A549 (cell line): ENCODE measurements at regions not wholly inside any gene's neighbourhood (a gene's known extent, or its start where the extent isn't known, plus 50 kb on each side); places are given as distances from the start of the nearest gene placed in this dataset.

Source experiments
- ATAC-seq, 2 experiments: fragments of 200-7000 bp in 1 of 2; fragments of >200 bp in 1 of 2; cut with Nextera tagmentation in 1 of 2; cut with Tn5 transposase in 1 of 2; 3 replicates each; pipeline versions ENCODE4 v1.8.0 to v1.9.1; 2018 to 2020; ENCODE audit warnings: mild to moderate bottlenecking in 1 of 2, moderate library complexity in 1 of 2
- CTCF ChIA-PET: fragments of 300-600 bp; sonication (Branson Sonifier 250); formaldehyde crosslinking; extraction: SDS; loops from one replicate; lab custom pipeline; 2021; ENCODE audit warnings: antibody characterized with exemption, inconsistent platforms; lab: Yijun Ruan, JAX
- POLR2A ChIA-PET: fragments of 350-600 bp; formaldehyde crosslinking; extraction: SDS; loops from one replicate; lab custom pipeline; 2021; ENCODE audit warnings: antibody characterized with exemption, inconsistent platforms; lab: Yijun Ruan, JAX
- DNase-seq, 2 experiments: peaks; one replicate each; pipeline versions ENCODE4 v3.0.0 to v3.0.0-alpha.2; 2011 to 2016; ENCODE audit warnings: low read depth in 1 of 2, low spot score in 1 of 2
- FAIRE-seq: peaks from 2 replicates; lab custom pipeline; 2011; peaks lifted over from hg19 to GRCh38; lab: Jason Lieb, UNC
- H3K27ac ChIP-seq, 2 experiments: fragments of >200 bp; sonication (Bioruptor Twin); formaldehyde crosslinking; 3 replicates each; pipeline ENCODE4 v1.5.1; 2016 to 2017
- H3K4me1 ChIP-seq: fragments of >200 bp; sonication (Bioruptor Twin); formaldehyde crosslinking; 3 replicates; pipeline ENCODE4 v1.6.1; 2016
- H3K4me2 ChIP-seq: fragments of >200 bp; sonication (Bioruptor Twin); formaldehyde crosslinking; 3 replicates; pipeline ENCODE4 v1.6.1; 2016
- H3K4me3 ChIP-seq: fragments of >200 bp; sonication (Bioruptor Twin); formaldehyde crosslinking; 3 replicates; pipeline ENCODE4 v1.5.1; 2016
- H3K9me3 ChIP-seq: fragments of >200 bp; sonication (Bioruptor Twin); formaldehyde crosslinking; 3 replicates; pipeline ENCODE4 v1.6.1; 2016
- BHLHE40 ChIP-seq: IDR thresholded peaks from 2 replicates; pipeline ENCODE4 v1.6.1; 2012; ENCODE audit warnings: low read depth, low read length, inconsistent platforms
- CEBPB ChIP-seq, 2 experiments: fragments of >200 bp in 1 of 2; sonication (Bioruptor Twin) in 1 of 2; formaldehyde crosslinking in 1 of 2; IDR thresholded peaks; 2 replicates each; pipeline ENCODE4 v1.6.1; 2012 to 2016
- CHD2 ChIP-seq: fragments of 150-350 bp; IDR thresholded peaks from 2 replicates; pipeline ENCODE4 v1.6.1; 2014; ENCODE audit warnings: low read length; ENCODE audit not compliant: partially characterized antibody
- E2F6 ChIP-seq: IDR thresholded peaks from 2 replicates; pipeline ENCODE4 v1.6.1; 2012; ENCODE audit warnings: low read depth, borderline replicate concordance
- HDAC2 ChIP-seq: fragments of 200-600 bp; sonication (generic); IDR thresholded peaks from 2 replicates; pipeline ENCODE4 v1.6.1; 2016
- HOXA7 ChIP-seq: fragments of 250-450 bp; sonication (Bioruptor Pico); IDR thresholded peaks from 2 replicates; pipeline ENCODE4 v1.5.0; 2020; ENCODE audit warnings: mild to moderate bottlenecking, moderate library complexity
- JUN ChIP-seq, 2 experiments: fragments of >200 bp; sonication (Bioruptor Twin); formaldehyde crosslinking; IDR thresholded peaks; 2 replicates in 1 of 2; 3 replicates in 1 of 2; pipeline ENCODE4 v1.6.1; 2016 to 2017
- MAFK ChIP-seq: fragments of 450-650 bp; IDR thresholded peaks from 2 replicates; pipeline ENCODE4 v1.6.1; 2014; ENCODE audit not compliant: partially characterized antibody
- MYC ChIP-seq: IDR thresholded peaks from 2 replicates; pipeline ENCODE4 v1.6.1; 2012; ENCODE audit warnings: mild to moderate bottlenecking, inconsistent platforms, low read length, improper control_type of control experiment, borderline replicate concordance
- NFE2L2 ChIP-seq: fragments of 150-350 bp; conservative IDR thresholded peaks from 2 replicates; pipeline ENCODE4 v1.6.1; 2014; ENCODE audit warnings: low read length
- NPAS2 ChIP-seq: fragments of 250-450 bp; sonication (Bioruptor Pico); IDR thresholded peaks from 2 replicates; pipeline ENCODE4 v1.8.0; 2022; ENCODE audit warnings: mild to moderate bottlenecking, moderate library complexity, borderline replicate concordance
- POLR2AphosphoS2 ChIP-seq: conservative IDR thresholded peaks from 2 replicates; pipeline ENCODE4 v1.6.1; 2012; ENCODE audit warnings: low read length, improper control_type of control experiment, inconsistent platforms
- RAD21 ChIP-seq, 2 experiments: fragments of >200 bp in 1 of 2; sonication (Bioruptor Twin) in 1 of 2; formaldehyde crosslinking in 1 of 2; IDR thresholded peaks in 1 of 2; conservative IDR thresholded peaks in 1 of 2; 2 replicates in 1 of 2; 3 replicates in 1 of 2; pipeline ENCODE4 v1.6.1; 2012 to 2018; ENCODE audit warnings: inconsistent platforms in 1 of 2
- RFX5 ChIP-seq: fragments of 450-650 bp; IDR thresholded peaks from 2 replicates; pipeline ENCODE4 v1.7.1; 2014; ENCODE audit warnings: antibody characterized with exemption, mild to moderate bottlenecking, moderate library complexity
- RNF2 ChIP-seq: fragments of 200-600 bp; sonication (generic); IDR thresholded peaks from 2 replicates; pipeline ENCODE4 v1.6.1; 2016; ENCODE audit warnings: low read depth, mild to moderate bottlenecking, antibody characterized with exemption, moderate library complexity, borderline replicate concordance
- SMC3 ChIP-seq: fragments of >200 bp; sonication (Bioruptor Twin); formaldehyde crosslinking; IDR thresholded peaks from 3 replicates; pipeline ENCODE4 v1.6.1; 2018; ENCODE audit warnings: inconsistent platforms
- SREBF2 ChIP-seq: fragments of 450-650 bp; IDR thresholded peaks from 2 replicates; pipeline ENCODE4 v1.6.1; 2014; ENCODE audit warnings: mild to moderate bottlenecking, moderate library complexity
- TP53 ChIP-seq: fragments of 250-450 bp; sonication (Bioruptor Pico); IDR thresholded peaks from 2 replicates; pipeline ENCODE4 v1.5.0; 2021; ENCODE audit warnings: mild to moderate bottlenecking, moderate library complexity
- ZC3H11A ChIP-seq: fragments of 450-650 bp; IDR thresholded peaks from 2 replicates; pipeline ENCODE4 v1.6.1; 2014; ENCODE audit warnings: antibody characterized with exemption, mild to moderate bottlenecking
- ZFP36 ChIP-seq: fragments of 450-650 bp; IDR thresholded peaks from 2 replicates; pipeline ENCODE4 v1.6.1; 2014; ENCODE audit warnings: borderline replicate concordance; ENCODE audit not compliant: partially characterized antibody
- ZNF302 ChIP-seq: fragments of 250-450 bp; sonication (Bioruptor Pico); IDR thresholded peaks from 2 replicates; pipeline ENCODE4 v1.9.0; 2021; ENCODE audit warnings: inconsistent platforms, mild to moderate bottlenecking, moderate library complexity
- ZSCAN20 ChIP-seq: fragments of 250-450 bp; sonication (Bioruptor Pico); IDR thresholded peaks from 2 replicates; pipeline ENCODE4 v1.8.0; 2022; ENCODE audit warnings: mild to moderate bottlenecking, moderate library complexity
- WGBS: methylation state at CpG from one replicate; pipeline ENCODE4 v1.1.6; 2017; ENCODE audit errors: missing lambda C conversion rate; 5-methylcytosine and 5-hydroxymethylcytosine counted together
- TF ChIP-seq, protein P1 (sequence below): IDR thresholded peaks from 2 replicates; pipeline ENCODE4 v1.6.1; 2012

DNA sequence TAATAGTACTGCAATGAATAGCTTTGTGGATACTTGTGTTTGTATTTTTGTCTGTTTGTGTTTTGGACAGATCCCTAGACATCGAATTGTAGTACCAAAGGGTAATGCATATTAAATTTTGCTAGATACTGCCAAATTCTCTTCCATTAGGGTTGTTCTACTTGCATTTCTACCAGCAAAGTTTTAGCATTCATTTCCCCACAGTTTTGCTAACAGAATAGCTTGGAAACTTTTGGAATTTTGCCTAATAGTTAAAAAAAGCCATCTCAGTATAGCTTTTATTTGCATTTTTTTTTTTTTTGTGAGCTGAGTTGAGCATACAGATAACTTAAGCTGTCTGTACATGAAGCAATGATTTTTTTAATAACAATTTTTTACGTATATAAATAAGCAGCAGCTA lies 1084.9 kb downstream of the ADGRL3 start:
- Histone ChIP-seq H3K9me3 (no peaks in the 10 kb centered on the region), H3K4me2 (no peak overlapping the region), H3K27ac (no peak overlapping the region), H3K4me3 (no peak overlapping the region)
- CTCF ChIA-PET, result no interaction called here
- TF ChIP-seq HOXA7 (CRISPR knock-in tag) (no peak), SREBF2 (no peak), MYC (no peak), MAFK (no peak)
- TF ChIP-seq, protein P1, sequence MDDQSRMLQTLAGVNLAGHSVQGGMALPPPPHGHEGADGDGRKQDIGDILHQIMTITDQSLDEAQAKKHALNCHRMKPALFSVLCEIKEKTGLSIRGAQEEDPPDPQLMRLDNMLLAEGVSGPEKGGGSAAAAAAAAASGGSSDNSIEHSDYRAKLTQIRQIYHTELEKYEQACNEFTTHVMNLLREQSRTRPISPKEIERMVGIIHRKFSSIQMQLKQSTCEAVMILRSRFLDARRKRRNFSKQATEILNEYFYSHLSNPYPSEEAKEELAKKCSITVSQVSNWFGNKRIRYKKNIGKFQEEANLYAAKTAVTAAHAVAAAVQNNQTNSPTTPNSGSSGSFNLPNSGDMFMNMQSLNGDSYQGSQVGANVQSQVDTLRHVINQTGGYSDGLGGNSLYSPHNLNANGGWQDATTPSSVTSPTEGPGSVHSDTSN, result no peak
- TF ChIP-seq, all 56 proteins: peak for 0
- POLR2A ChIA-PET, result no interaction called here
- H3K4me1 ChIP-seq, result no peaks in the 10 kb centered on the region
- ATAC-seq (no peak), FAIRE-seq (no peak), DNase-seq (no peak)
- WGBS, result 10% methylated on average over 2 of the region's 2 CpGs

DNA sequence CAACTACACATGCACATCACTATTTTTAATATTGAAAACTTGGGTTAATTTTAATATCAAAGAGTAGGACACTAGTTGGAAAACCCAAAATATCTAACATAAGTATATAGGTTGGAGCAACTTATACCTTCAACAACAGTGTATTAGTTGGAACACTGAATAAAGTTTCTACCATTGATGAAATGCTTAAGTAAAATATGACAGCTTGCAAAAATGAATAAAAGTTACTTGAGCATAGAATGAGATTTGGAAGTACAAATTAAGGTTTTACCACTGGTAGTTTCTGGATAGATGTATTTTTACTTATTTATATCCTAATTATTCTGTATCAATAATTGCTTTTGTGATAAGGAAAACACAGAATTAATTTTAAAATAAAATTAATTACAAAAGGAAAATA lies 1079.6 kb downstream of the ADGRL3 start:
- no peak overlapping the region for H3K4me2 ChIP-seq
- no peak for ATAC-seq
- POLR2A ChIA-PET, result no interaction called here
- no peak for DNase-seq
- H3K4me3 ChIP-seq, result no peak overlapping the region
- TF ChIP-seq RNF2, result no peak
- TF ChIP-seq MAFK, result peak; percentile 15
- CTCF ChIA-PET, result no interaction called here
- H3K9me3 ChIP-seq, result no peaks in the 10 kb centered on the region
- no peak overlapping the region for H3K27ac ChIP-seq
- FAIRE-seq, result no peak
- no peaks in the 10 kb centered on the region for H3K4me1 ChIP-seq

DNA sequence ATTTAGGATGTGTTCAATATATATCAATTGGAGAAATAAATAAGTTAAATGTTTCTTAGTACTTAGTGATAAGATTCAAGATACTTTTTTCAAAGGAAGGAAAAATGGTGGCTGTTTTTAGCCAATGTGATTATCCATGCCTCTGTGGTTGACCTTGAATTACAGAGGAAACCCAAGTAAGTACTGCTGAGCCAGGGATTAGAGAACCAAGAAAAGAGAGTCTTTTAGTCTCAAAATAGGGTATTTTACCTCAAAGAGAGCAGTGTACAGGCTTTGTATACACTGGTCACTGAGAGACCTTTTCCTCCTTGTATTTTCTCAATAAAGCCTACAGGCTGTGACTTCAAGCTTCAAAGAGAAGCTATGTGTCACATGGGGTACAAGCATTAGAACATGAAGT lies 1075.3 kb downstream of the ADGRL3 start:
- TF ChIP-seq NPAS2 (CRISPR knock-in tag) (no peak), TP53 (CRISPR knock-in tag) (no peak)
- TF ChIP-seq, all 56 proteins: peak for 0
- DNase-seq (no peak), FAIRE-seq (no peak), ATAC-seq (no peak)
- H3K4me1 ChIP-seq, result no peaks in the 10 kb centered on the region
- POLR2A ChIA-PET, result no interaction called here
- no peak overlapping the region for H3K27ac ChIP-seq
- CTCF ChIA-PET, result no interaction called here
- no peak overlapping the region for H3K4me2 ChIP-seq
- no peaks in the 10 kb centered on the region for H3K9me3 ChIP-seq
- no peak overlapping the region for H3K4me3 ChIP-seq

- FAIRE-seq (no peak), DNase-seq (no peak), ATAC-seq (no peak)
- Histone ChIP-seq H3K4me3 (no peak overlapping the region), H3K4me1 (no peaks in the 10 kb centered on the region), H3K4me2 (no peak overlapping the region), H3K9me3 (no peaks in the 10 kb centered on the region), H3K27ac (no peak overlapping the region)
- TF ChIP-seq TP53 (CRISPR knock-in tag) (no peak), HDAC2 (no peak), NFE2L2 (no peak), ZFP36 (no peak), POLR2AphosphoS2 (no peak), CHD2 (no peak), RFX5 (no peak)
- TF ChIP-seq, protein P1, result no peak
- 0% methylated on average over 1 of the region's 1 CpG for WGBS
- ChIA-PET POLR2A (no interaction called here), CTCF (no interaction called here)
These were observed 1074.7 kb downstream of the ADGRL3 start for GRCh38 chr4:62274782-62275181.

- POLR2A ChIA-PET, result no interaction called here
- Histone ChIP-seq H3K4me2 (no peak overlapping the region), H3K9me3 (no peaks in the 10 kb centered on the region), H3K4me1 (no peaks in the 10 kb centered on the region), H3K27ac (no peak overlapping the region), H3K4me3 (no peak overlapping the region)
- 22% methylated on average over 4 of the region's 4 CpGs for WGBS
- CTCF ChIA-PET, result no interaction called here
- no peak for ATAC-seq
- no peak for FAIRE-seq
- TF ChIP-seq MYC (no peak), ZC3H11A (no peak), SMC3 (no peak), BHLHE40 (no peak), CEBPB (IDR thresholded peaks at IDR 0.05) (no peak), CHD2 (no peak), RAD21 (conservative IDR thresholded peaks at IDR 0.05 in 1 of 2, IDR thresholded peaks at IDR 0.05 in 1 of 2) (no peak), E2F6 (no peak), ZNF302 (CRISPR knock-in tag) (no peak), ZSCAN20 (CRISPR knock-in tag) (no peak), JUN (IDR thresholded peaks at IDR 0.05) (no peak)
- no peak for DNase-seq
These were observed 1071.0 kb downstream of the ADGRL3 start for GRCh38 chr4:62271107-62271506.
